ENCODE measurements at regions not wholly inside any gene's neighbourhood (a gene's known extent, or its start where the extent isn't known, plus 50 kb on each side); places are given as distances from the start of the nearest gene placed in this dataset.

DNA sequence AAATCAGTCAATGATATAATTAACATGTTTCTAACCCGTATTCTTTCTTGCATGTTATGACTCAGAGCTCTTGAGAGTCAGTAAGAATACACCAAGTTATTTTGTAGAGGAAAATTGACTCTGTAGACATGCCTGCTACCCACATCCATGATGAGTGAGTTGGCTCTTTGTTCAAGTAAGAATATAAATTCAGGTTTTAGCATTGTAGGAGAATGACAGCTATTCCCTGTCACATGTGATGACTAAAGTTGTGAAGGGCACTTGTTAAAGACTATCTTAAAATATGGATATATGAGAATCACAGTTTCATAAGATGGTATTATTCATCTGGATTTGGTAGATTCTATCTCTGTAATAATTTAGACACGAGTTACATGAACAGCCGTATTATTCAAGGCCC, 209.1 kb downstream of the CCDC59 start:
- TF ChIP-seq POLR2AphosphoS5 (IDR thresholded peaks at IDR 0.05; ENCODE audit: borderline replicate concordance, low read depth, low read length) (no peak), EZH2 (IDR thresholded peaks at IDR 0.05) (no peak)
